AG04449 (cell line): ENCODE measurements at regions not wholly inside any gene's neighbourhood (a gene's known extent, or its start where the extent isn't known, plus 50 kb on each side); places are given as distances from the start of the nearest gene placed in this dataset.

Experiments
- CTCF ChIA-PET: fragments of 350-600 bp; formaldehyde crosslinking; extraction: SDS; loops from one replicate; lab custom pipeline; 2021; ENCODE audit warnings: antibody characterized with exemption; lab: Yijun Ruan, JAX
- POLR2A ChIA-PET: fragments of 400-600, 350-600 bp; formaldehyde crosslinking; extraction: SDS; loops from one replicate; lab custom pipeline; 2020; ENCODE audit warnings: antibody characterized with exemption, inconsistent platforms; lab: Yijun Ruan, JAX
- DNase-seq: peaks from one replicate; pipeline ENCODE4 v3.0.0-alpha.2; 2010; ENCODE audit warnings: low read depth, low spot score
- H3K4me3 ChIP-seq: 2 replicates; pipeline ENCODE4 v1.5.1; 2011; ENCODE audit warnings: low read depth, mild to moderate bottlenecking, control low read depth, low read length
- TF ChIP-seq, protein P1 (sequence below): IDR thresholded peaks from one replicate; pipeline ENCODE4 v1.5.1; 2011; ENCODE audit warnings: mild to moderate bottlenecking, moderate library complexity, low read length, control low read depth, inconsistent platforms; ENCODE audit not compliant: insufficient read depth; ENCODE audit errors: missing control alignments

DNA sequence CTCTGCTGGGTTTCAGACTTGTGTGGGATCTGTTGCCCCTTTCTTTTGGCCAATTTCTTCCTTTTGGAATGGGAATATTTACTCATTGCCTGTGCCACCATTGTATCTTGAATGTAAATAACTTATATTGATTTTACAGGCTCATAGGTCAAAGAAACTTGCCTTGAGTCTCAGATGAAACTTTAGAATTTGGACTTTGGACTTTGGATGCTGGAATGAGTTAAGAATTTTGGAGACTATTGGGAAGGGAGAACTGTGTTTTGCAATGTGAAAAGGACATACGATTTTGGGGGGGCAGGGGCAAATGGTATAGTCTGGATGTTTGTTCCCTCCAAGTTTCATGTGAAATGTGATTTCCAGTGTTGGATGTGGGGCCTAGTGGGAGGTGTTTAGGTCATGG is 62.6 kb upstream of the TNFRSF21 start:
- H3K4me3 ChIP-seq: no peak overlapping the region
- no peak for DNase-seq
- ChIA-PET POLR2A (no interaction called here), CTCF (no interaction called here)
- TF ChIP-seq, protein P1, sequence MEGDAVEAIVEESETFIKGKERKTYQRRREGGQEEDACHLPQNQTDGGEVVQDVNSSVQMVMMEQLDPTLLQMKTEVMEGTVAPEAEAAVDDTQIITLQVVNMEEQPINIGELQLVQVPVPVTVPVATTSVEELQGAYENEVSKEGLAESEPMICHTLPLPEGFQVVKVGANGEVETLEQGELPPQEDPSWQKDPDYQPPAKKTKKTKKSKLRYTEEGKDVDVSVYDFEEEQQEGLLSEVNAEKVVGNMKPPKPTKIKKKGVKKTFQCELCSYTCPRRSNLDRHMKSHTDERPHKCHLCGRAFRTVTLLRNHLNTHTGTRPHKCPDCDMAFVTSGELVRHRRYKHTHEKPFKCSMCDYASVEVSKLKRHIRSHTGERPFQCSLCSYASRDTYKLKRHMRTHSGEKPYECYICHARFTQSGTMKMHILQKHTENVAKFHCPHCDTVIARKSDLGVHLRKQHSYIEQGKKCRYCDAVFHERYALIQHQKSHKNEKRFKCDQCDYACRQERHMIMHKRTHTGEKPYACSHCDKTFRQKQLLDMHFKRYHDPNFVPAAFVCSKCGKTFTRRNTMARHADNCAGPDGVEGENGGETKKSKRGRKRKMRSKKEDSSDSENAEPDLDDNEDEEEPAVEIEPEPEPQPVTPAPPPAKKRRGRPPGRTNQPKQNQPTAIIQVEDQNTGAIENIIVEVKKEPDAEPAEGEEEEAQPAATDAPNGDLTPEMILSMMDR: no peak

- DNase-seq: no peak
- TF ChIP-seq, protein P1: no peak
- CTCF ChIA-PET: no interaction called here
- POLR2A ChIA-PET: no interaction called here
- no peak overlapping the region for H3K4me3 ChIP-seq
These were observed 65.7 kb upstream of the TNFRSF21 start for GRCh38 chr6:47375426-47375825.

DNA sequence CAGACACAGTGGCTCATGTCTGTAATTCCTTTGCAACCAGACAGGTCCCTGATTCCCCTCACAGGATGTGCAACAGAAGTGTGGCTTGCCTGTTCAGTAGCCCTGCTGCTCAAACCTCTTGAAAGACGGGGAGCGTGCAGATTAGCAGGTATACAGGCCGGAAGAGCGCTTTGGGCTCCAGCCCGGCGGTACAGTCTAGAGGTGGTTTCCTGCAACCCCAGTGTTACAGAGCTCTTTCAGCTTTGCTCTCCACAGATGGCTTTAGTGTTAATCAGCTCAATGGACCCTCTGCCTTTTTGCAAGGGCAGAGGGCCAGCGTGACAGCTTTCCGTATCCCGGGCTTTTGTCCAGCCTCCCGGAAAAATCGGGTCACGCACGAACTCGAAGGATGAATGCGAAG is 67.2 kb upstream of the TNFRSF21 start:
- POLR2A ChIA-PET: no interaction called here
- no peak overlapping the region for H3K4me3 ChIP-seq
- TF ChIP-seq, protein P1: no peak
- CTCF ChIA-PET: no interaction called here
- no peak for DNase-seq

DNA sequence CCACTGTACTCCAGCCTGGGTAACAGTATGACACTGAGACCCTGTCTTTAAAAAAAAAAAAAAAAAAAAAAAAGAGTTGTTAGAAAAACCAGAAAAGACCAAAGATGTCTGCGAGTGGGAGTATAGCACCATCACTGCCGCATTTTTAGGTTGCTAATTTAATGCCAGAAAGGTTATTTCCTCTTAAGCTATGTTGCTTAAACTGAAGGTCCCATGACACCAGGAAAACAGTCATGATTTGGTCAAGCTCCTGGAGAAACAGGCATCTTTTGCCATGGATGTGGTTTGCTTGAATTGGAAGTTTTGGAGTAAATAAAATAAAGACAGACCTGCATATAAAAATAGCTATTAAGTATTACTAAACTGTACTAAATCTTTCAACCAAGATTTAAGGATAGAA is 68.3 kb upstream of the TNFRSF21 start:
- CTCF ChIA-PET: no interaction called here

DNA sequence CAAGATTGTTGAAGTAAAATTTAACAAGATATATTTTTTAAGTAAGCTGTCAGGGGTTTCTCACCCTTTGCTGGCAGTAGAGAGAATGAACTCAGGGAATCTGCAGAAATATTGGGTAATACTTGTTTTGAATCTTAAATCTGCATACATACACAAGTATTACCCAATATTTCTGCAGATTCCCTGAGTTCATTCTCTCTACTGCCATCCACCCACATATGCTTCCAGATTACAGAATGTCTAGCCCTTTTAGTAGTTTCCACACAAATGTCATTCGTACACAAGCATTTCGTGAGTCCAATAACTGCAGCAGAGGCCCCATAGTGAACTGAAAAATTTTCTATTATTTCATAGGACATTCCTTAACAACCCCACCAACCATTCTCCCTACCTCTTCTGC is 69.6 kb upstream of the TNFRSF21 start:
- DNase-seq: no peak
- TF ChIP-seq, protein P1: no peak
- H3K4me3 ChIP-seq: no peak overlapping the region
- ChIA-PET POLR2A (no interaction called here), CTCF (no interaction called here)

More for the DNA sequence above, 68.3 kb upstream of the TNFRSF21 start:
- TF ChIP-seq, protein P1: no peak
- POLR2A ChIA-PET: no interaction called here
- DNase-seq: no peak
- no peak overlapping the region for H3K4me3 ChIP-seq

GRCh38 chr6:47380251-47380650 is 70.5 kb upstream of the TNFRSF21 start:
- POLR2A ChIA-PET: no interaction called here
- TF ChIP-seq, protein P1: no peak
- CTCF ChIA-PET: no interaction called here

More at GRCh38 chr6:47380251-47380650, 70.5 kb upstream of the TNFRSF21 start:
- DNase-seq: no peak
- no peak overlapping the region for H3K4me3 ChIP-seq
